GM19099 (cell line): ENCODE measurements at regions not wholly inside any gene's neighbourhood (a gene's known extent, or its start where the extent isn't known, plus 50 kb on each side); places are given as distances from the start of the nearest gene placed in this dataset.

Experiments
- POLR2A ChIP-seq: IDR thresholded peaks from 3 replicates; pipeline ENCODE4 v1.6.1; 2011; ENCODE audit warnings: low read depth; ENCODE audit not compliant: insufficient read length; ENCODE audit errors: extremely low read depth

- no peak for TF ChIP-seq POLR2A
Measured at GRCh38 chr15:25967116-25967515, 104.0 kb upstream of the ATP10A start.

GRCh38 chr15:25965326-25965725, 102.2 kb upstream of the ATP10A start:
- TF ChIP-seq POLR2A, result no peak

- TF ChIP-seq POLR2A, result no peak
Measured at GRCh38 chr15:25960273-25960672, 97.1 kb upstream of the ATP10A start.

GRCh38 chr15:25959100-25959499, 96.0 kb upstream of the ATP10A start:
- TF ChIP-seq POLR2A, result no peak

GRCh38 chr15:25955628-25956027, 92.5 kb upstream of the ATP10A start:
- no peak for TF ChIP-seq POLR2A

GRCh38 chr15:25954398-25954797, 91.3 kb upstream of the ATP10A start:
- TF ChIP-seq POLR2A, result no peak

- no peak for TF ChIP-seq POLR2A
Measured at GRCh38 chr15:25950014-25950413, 86.9 kb upstream of the ATP10A start.

- TF ChIP-seq POLR2A, result no peak
Measured at GRCh38 chr15:25947323-25948314, 84.5 kb upstream of the ATP10A start.

GRCh38 chr15:25946241-25946805, 83.2 kb upstream of the ATP10A start:
- no peak for TF ChIP-seq POLR2A

GRCh38 chr15:25944386-25944785, 81.3 kb upstream of the ATP10A start:
- TF ChIP-seq POLR2A, result no peak

- no peak for TF ChIP-seq POLR2A
Measured at GRCh38 chr15:25943831-25944230, 80.7 kb upstream of the ATP10A start.

- no peak for TF ChIP-seq POLR2A
Measured at GRCh38 chr15:25939122-25939521, 76.0 kb upstream of the ATP10A start.

- TF ChIP-seq POLR2A, result no peak
Measured at GRCh38 chr15:25937796-25938195, 74.7 kb upstream of the ATP10A start.

GRCh38 chr15:25936004-25936403, 72.9 kb upstream of the ATP10A start:
- TF ChIP-seq POLR2A, result no peak

- TF ChIP-seq POLR2A, result no peak
Measured at GRCh38 chr15:25933456-25934158, 70.5 kb upstream of the ATP10A start.
